ENCODE measurements at regions not wholly inside any gene's neighbourhood (a gene's known extent, or its start where the extent isn't known, plus 50 kb on each side); places are given as distances from the start of the nearest gene placed in this dataset.

DNA sequence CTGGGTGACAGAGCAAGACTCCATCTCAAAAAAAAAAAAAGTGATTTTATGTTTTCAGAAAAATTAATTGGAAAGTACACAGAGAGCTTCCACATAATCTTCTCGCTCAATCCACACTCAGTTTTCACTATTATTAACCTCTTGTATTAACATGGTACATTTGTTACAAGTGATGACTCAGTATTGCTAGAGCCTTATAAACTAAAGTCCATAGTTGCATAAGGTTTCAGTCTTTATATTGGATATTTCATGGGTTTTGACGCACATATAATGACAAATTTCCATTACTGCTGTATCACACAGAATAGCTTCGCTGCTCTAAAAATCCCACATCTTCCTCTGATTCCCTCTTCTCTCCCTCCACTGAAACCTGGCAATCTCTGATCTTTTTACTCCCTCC lies 603.5 kb downstream of the XIRP2 start:
- Histone ChIP-seq H3K27me3 (ENCODE audit: control insufficient read depth in 2 of 2, insufficient read depth in 2 of 2, low read length in 2 of 2) (no peaks in the 10 kb centered on the region), H3K27ac (ENCODE audit: low read depth in 1 of 2, low read length in 2 of 2) (no peak overlapping the region), H3K36me3 (replicated peaks in 1 of 2; ENCODE audit: control insufficient read depth in 1 of 2, insufficient read depth in 2 of 2, low read length in 2 of 2) (no peaks in the 10 kb centered on the region), H3K9me3 (replicated peaks in 1 of 2; ENCODE audit: control insufficient read depth in 1 of 2, insufficient read depth in 1 of 2, low read length in 2 of 2) (no peaks in the 10 kb centered on the region), H3K9ac (ENCODE audit: insufficient read depth, low read length, poor library complexity, severe bottlenecking) (no peak overlapping the region), H4K20me1 (ENCODE audit: insufficient read depth, low read length) (no peaks in the 10 kb centered on the region), H3K4me2 (replicated peaks; ENCODE audit: extremely low read depth, low read length, poor library complexity, severe bottlenecking) (no peak overlapping the region), H2AFZ (ENCODE audit: insufficient read depth, low read depth, low read length, poor library complexity, severe bottlenecking) (no peak overlapping the region), H3K79me2 (ENCODE audit: insufficient read depth, low read length) (no peaks in the 10 kb centered on the region), H3K4me3 (replicated peaks in 1 of 3; ENCODE audit: low read depth in 2 of 3, low read length in 3 of 3) (no peak overlapping the region), H3K4me1 (ENCODE audit: control insufficient read depth in 1 of 2, insufficient read depth in 2 of 2, low read length in 2 of 2) (no peaks in the 10 kb centered on the region)
- Mint-ChIP-seq H3K9me3 (peaks cover 0 to 7% (median 2%) of the 10 kb centered on the region in 7 donors), H3K4me3 (no peak overlapping the region), H3K27me3 (ENCODE audit: low read depth in 3 of 3) (no peaks in the 10 kb centered on the region), H3K27ac (no peak overlapping the region), H3K36me3 (no peaks in the 10 kb centered on the region), H3K4me1 (no peaks in the 10 kb centered on the region)
- no CpG with 5 or more reads among the region's 3 CpGs for WGBS (ENCODE audit: insufficient coverage)
- intact Hi-C loops (cut with micrococcal nuclease): no loop called here
- DNase-seq: no peak
- TF ChIP-seq, protein P1, sequence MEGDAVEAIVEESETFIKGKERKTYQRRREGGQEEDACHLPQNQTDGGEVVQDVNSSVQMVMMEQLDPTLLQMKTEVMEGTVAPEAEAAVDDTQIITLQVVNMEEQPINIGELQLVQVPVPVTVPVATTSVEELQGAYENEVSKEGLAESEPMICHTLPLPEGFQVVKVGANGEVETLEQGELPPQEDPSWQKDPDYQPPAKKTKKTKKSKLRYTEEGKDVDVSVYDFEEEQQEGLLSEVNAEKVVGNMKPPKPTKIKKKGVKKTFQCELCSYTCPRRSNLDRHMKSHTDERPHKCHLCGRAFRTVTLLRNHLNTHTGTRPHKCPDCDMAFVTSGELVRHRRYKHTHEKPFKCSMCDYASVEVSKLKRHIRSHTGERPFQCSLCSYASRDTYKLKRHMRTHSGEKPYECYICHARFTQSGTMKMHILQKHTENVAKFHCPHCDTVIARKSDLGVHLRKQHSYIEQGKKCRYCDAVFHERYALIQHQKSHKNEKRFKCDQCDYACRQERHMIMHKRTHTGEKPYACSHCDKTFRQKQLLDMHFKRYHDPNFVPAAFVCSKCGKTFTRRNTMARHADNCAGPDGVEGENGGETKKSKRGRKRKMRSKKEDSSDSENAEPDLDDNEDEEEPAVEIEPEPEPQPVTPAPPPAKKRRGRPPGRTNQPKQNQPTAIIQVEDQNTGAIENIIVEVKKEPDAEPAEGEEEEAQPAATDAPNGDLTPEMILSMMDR (IDR thresholded peaks at IDR 0.05): no peak

DNA sequence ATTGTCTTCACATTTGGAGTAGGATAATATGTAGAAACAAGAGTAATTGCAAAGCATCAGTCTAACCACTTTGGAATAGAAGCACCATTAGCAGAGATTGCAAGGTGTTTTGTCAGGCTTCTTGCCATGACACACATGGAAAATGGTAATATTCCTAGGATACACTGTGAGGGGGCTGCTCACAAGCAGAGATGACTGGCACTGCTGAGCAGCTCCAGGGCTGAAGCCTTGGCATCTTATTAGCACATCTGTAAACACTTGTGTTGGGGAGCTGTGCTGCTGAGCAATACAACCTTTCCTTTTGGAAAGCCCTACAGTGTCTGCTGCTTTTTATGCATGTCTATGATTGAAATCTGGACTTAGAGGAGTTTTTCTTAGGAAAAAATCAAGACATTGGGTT lies 602.2 kb downstream of the XIRP2 start:
- Histone ChIP-seq H3K9me3 (replicated peaks in 1 of 2; ENCODE audit: control insufficient read depth in 1 of 2, insufficient read depth in 1 of 2, low read length in 2 of 2) (no peaks in the 10 kb centered on the region), H3K4me3 (replicated peaks in 1 of 3; ENCODE audit: low read depth in 2 of 3, low read length in 3 of 3) (no peak overlapping the region), H3K79me2 (ENCODE audit: insufficient read depth, low read length) (no peaks in the 10 kb centered on the region), H3K27me3 (ENCODE audit: control insufficient read depth in 2 of 2, insufficient read depth in 2 of 2, low read length in 2 of 2) (no peaks in the 10 kb centered on the region), H3K4me1 (ENCODE audit: control insufficient read depth in 1 of 2, insufficient read depth in 2 of 2, low read length in 2 of 2) (no peaks in the 10 kb centered on the region), H3K9ac (ENCODE audit: insufficient read depth, low read length, poor library complexity, severe bottlenecking) (no peak overlapping the region), H3K27ac (ENCODE audit: low read depth in 1 of 2, low read length in 2 of 2) (no peak overlapping the region), H2AFZ (ENCODE audit: insufficient read depth, low read depth, low read length, poor library complexity, severe bottlenecking) (no peak overlapping the region), H4K20me1 (ENCODE audit: insufficient read depth, low read length) (no peaks in the 10 kb centered on the region), H3K4me2 (replicated peaks; ENCODE audit: extremely low read depth, low read length, poor library complexity, severe bottlenecking) (no peak overlapping the region), H3K36me3 (replicated peaks in 1 of 2; ENCODE audit: control insufficient read depth in 1 of 2, insufficient read depth in 2 of 2, low read length in 2 of 2) (no peaks in the 10 kb centered on the region)
- TF ChIP-seq, protein P1 (IDR thresholded peaks at IDR 0.05): no peak
- Mint-ChIP-seq H3K4me3 (no peak overlapping the region), H3K4me1 (no peaks in the 10 kb centered on the region), H3K36me3 (no peaks in the 10 kb centered on the region), H3K9me3 (peaks cover 0 to 5% (median 0%) of the 10 kb centered on the region in 7 donors), H3K27me3 (ENCODE audit: low read depth in 3 of 3) (no peaks in the 10 kb centered on the region), H3K27ac (no peak overlapping the region)
- no peak for DNase-seq
- intact Hi-C loops (cut with micrococcal nuclease): no loop called here

Measured in CD14-positive monocyte (primary cell).